GM10266 (cell line): ENCODE measurements at regions not wholly inside any gene's neighbourhood (a gene's known extent, or its start where the extent isn't known, plus 50 kb on each side); places are given as distances from the start of the nearest gene placed in this dataset.

Experiments used
- DNase-seq: peaks from one replicate; pipeline ENCODE4 v3.0.0; 2012; ENCODE audit errors: extremely low spot score
- CTCF ChIP-seq: IDR thresholded peaks from 2 replicates; pipeline ENCODE4 v1.5.1; 2012; ENCODE audit warnings: mild to moderate bottlenecking, low read depth; ENCODE audit not compliant: control insufficient read depth, insufficient read depth; ENCODE audit errors: missing control alignments

DNA sequence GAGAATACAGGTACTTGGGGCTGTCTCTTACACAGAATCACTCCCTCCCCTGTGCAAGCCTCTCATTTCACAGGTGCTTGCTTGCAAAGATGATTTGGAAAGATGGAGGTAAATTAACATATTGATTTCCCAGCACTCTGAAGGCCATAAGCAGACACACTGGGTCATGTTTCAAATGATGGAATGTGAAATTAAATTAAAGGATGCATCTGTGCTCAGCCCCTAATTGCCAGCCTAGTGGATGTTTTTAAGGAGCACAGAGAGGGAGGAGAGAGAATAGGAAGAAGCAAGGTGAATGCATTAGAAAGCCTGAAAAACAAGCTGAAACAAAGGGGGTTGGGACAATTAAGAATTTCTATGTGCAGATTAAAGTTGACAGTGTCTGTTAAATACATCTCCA lies 96.1 kb upstream of the GRIP1 start:
- DNase-seq = no peak
- no peak for TF ChIP-seq CTCF

- no peak for TF ChIP-seq CTCF
- no peak for DNase-seq
Measured at GRCh38 chr12:66775871-66776270, 97.0 kb upstream of the GRIP1 start.

GRCh38 chr12:66776974-66777373 lies 98.1 kb upstream of the GRIP1 start:
- no peak for TF ChIP-seq CTCF
- peak; percentile 27 for DNase-seq

DNA sequence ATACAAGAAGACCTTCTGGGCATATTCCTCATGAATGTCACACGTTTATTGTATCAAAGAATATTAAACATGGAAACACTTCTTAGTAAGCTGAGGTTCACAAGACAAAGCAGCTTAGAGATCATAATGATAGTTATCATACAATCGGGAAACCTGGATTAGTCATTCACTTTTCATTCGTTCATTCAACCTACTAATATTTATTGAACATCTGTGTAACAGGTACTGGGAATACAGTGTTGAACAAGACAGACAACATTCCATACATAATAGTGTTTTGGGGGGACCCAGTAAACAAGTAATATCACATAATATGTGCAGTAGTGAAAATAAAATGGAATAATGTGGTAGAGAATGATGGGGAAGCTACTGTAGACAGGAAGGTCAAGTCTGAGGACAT lies 100.6 kb upstream of the GRIP1 start:
- no peak for TF ChIP-seq CTCF
- DNase-seq = no peak

DNA sequence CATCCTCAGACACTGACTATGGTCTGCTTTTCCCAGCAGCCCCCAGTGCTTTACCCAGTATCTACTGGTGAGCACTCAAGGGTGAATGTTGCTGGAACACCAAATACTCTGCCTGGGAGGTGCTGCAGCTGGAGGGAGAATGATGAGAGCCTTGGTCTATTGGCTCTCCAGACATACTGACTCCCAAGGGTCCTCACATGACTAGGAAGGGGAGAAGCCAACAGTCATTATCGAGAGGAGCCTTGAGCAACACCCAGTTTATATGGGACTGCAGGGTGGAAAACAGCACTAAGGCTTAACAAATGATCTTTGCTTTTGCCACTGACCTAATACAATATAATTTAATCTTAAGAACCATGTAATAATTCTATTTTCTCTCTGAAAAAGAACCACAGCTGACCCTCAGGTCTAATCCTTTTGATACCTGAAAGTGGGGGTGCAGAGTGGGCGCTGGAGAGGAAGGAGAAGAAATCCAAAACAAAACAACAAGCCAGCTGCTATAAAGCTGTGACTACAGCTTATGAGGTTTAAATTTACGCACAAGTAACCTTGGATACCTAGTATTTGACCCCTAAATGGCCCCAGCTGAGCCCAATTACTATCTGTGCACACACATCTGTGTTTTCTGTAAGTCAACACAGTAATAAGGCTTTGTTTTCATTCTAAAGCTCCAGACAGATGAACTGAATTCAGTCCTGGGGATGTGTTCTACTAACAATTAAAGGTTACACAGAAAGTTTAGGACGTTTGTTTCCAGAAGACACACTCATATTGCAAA lies 107.8 kb upstream of the GRIP1 start:
- DNase-seq = no peak
- TF ChIP-seq CTCF = no peak

DNA sequence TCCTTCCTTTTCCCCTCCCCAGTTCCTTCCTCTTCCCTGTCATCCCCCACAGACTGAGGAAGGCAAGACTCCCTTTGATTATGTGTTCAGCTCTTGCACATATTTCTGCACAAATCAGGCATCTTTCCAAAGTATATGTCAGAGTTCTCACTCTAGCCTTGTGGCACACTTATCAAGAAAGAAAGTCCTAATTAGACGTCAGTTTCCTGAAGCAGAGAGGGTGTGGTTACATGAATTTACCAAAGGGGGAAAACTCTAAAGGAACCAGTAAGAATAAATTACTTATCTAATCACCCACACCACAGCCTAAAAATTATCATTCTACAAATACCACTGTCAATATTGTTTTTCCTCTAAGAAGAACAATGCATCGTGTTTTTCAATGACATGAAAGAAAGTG lies 120.7 kb upstream of the GRIP1 start:
- TF ChIP-seq CTCF = no peak
- DNase-seq = no peak

- no peak for DNase-seq
- no peak for TF ChIP-seq CTCF
Measured at GRCh38 chr12:66800046-66800445, 121.2 kb upstream of the GRIP1 start.
